T47D (cell line): ENCODE measurements at regions not wholly inside any gene's neighbourhood (a gene's known extent, or its start where the extent isn't known, plus 50 kb on each side); places are given as distances from the start of the nearest gene placed in this dataset.

Source experiments
- DNase-seq, 2 experiments: peaks; one replicate each; pipeline versions ENCODE4 v3.0.0 to v3.0.0-alpha.2; 2011 to 2012; ENCODE audit warnings: low read depth in 1 of 2, low spot score in 1 of 2
- JUND ChIP-seq: IDR thresholded peaks from 2 replicates; pipeline ENCODE4 v1.6.1; 2012; ENCODE audit warnings: low read depth
- in situ Hi-C: cut with HindIII; loops from 2 replicates; pipeline ENCODE4 v1.10.0; 2016; ENCODE audit warnings: low sequenced_read_pairs, low pct_unique_long_range_greater_than_20kb

GRCh38 chr3:102673271-102674115 is 238.7 kb downstream of the ZPLD1 start:
- in situ Hi-C loops, result no loop called here
- TF ChIP-seq JUND, result no peak
- DNase-seq, result peak; percentile 42 to 67

DNA sequence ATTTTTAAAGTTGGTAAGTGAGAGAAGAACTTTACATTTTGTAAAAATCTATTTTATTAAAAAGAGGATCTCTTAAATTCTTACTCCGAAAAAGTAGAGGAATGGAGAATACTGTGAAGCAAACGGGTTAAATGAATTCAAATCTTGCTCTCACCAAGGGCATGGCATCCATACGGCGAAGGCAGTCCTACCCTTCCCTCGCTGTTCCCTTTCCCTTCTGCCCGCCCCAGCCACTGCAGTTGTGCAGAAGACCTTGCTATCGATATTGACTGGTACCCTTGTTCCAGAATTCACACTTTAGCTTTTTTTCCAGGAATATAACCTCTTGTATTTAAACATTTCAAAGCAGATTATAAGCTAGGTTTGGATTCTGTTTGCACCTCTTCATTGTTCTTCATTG is 239.5 kb downstream of the ZPLD1 start:
- in situ Hi-C loops, result no loop called here
- DNase-seq, result no peak
- TF ChIP-seq JUND, result no peak

DNA sequence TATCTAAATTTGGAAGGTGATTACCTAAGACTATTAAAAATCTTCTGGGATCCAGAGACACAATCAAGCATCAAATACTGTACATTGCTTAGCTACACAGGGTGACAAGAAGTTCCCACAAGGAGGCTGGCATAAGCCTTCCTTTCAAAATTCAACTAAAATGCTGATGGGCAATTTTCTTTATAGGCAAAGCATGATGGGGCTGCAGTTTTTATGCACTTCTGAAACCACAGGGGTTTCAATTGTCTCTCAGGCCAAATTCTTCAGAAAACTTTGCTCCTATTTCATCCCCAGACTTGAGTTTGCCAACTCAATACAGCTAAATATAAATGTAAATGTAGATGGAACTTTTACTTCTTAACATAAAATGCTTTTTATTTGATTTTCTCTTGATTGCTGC is 241.6 kb downstream of the ZPLD1 start:
- TF ChIP-seq JUND, result no peak
- DNase-seq, result no peak
- in situ Hi-C loops, result no loop called here

GRCh38 chr3:102682741-102683140 is 247.9 kb downstream of the ZPLD1 start:
- TF ChIP-seq JUND, result no peak
- DNase-seq, result no peak
- in situ Hi-C loops, result no loop called here

DNA sequence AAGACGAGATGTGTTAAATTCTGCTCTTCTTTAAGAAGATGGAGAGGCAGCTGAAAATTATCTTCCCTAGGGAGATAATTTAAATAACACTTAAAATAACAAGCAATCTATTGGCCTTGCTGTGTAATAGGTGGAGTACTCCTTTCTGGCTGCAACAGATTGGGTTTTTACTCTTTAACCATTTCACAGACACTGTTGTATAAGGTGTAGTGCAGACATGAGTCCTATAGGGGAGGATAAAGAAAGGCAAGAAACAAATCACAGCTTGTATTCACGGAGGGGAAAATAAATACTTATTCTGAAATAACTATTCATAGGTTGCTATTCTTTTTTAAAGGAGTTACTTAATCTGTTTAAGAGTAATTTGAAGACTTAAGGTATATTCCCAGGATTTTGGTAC is 252.0 kb downstream of the ZPLD1 start:
- in situ Hi-C loops, result no loop called here
- no peak for DNase-seq
- TF ChIP-seq JUND, result no peak

DNA sequence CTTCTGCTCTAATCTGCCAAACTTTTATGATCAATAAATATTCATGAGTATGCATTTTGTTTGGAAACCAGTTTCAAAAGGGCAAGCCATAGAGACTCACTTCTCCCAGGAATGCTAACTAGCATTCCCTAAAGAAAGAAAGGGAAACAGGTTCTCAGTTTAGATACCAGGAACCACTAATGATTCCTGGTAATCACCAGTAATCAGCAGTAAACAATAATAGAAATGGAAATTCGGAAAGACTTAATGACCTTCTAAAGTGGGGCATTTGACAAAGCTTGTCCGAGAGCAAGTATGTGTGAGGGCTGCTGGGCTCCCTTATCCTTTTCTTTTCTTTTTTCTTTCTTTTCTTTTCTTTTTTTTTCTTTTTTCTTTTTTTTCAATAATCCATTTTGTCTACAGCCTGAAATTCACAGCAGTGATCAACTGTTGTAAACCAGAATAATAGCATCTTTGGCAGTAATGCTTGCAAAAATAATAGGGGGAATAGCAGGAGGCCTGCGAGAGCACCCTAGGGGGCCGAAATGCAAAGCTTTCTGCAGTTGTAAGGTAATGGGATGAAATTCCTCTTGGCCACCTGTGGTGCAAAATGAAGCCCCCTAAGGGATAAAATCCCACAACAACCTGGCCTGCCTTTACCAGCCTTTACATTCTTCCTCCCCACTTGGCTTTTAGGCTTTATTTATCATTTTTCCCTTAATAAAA is 253.2 kb downstream of the ZPLD1 start:
- DNase-seq, result no peak
- TF ChIP-seq JUND, result no peak
- in situ Hi-C loops, result no loop called here

- no peak for DNase-seq
- TF ChIP-seq JUND, result no peak
- in situ Hi-C loops, result no loop called here
These were observed 253.7 kb downstream of the ZPLD1 start for GRCh38 chr3:102688556-102688930.

- no peak for DNase-seq
- no peak for TF ChIP-seq JUND
- in situ Hi-C loops, result no loop called here
These were observed 256.7 kb downstream of the ZPLD1 start for GRCh38 chr3:102691507-102691906.

DNA sequence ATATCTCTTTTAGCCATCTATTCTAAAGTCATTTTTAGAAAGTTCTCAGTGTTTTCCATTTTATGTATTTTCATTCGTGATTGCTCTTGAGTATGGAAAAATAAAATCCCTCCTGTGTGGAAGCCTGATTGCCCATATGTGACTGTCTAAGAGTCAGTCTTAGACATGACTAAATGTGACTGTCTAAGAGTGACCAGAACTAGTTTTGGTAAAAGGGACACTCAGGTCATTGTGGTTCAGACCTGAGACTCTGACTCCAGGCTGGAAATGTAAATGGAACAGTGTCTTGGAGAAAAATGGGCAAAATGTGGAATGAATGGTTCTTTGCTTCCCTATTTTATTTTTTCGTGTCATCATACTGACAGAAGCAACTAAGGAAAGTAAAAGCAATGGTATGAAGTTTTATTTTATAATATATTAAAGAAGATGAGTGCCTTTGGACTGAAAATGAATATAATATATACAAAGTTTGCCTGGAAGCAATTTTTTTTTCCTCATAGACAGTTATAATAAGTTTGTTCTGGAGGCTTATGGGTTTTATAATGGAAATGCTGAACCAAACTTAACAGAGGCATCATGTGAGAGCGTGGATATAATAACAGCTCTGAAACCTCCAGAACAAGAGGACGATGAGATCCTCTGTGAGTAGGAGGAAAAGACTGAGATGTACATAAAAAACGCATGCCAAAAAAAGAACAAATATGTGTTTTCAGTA is 264.4 kb downstream of the ZPLD1 start:
- DNase-seq, result no peak
- in situ Hi-C loops, result no loop called here
- no peak for TF ChIP-seq JUND

- TF ChIP-seq JUND, result no peak
- in situ Hi-C loops, result no loop called here
- no peak for DNase-seq
These were observed 265.0 kb downstream of the ZPLD1 start for GRCh38 chr3:102699819-102700140.

DNA sequence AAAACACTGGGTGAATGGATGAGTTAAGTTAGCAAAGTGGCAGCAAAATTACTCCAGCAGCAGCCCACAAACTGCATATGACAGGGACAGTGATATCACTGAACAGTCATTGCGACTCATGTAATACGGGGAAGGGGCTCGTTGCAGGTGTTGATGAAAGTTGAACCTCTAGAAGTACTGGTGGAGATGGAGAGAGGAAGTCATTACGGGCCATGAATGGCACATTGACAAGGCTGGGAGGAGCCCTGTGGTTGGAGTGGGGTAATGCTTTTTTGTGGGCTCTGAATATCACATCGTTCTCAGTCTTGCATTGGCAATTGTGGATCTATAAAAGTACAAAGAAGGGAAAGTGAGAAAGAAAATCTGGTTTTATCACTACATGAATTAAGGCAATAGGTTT is 278.1 kb downstream of the ZPLD1 start:
- no peak for TF ChIP-seq JUND
- in situ Hi-C loops, result no loop called here
- DNase-seq, result no peak

DNA sequence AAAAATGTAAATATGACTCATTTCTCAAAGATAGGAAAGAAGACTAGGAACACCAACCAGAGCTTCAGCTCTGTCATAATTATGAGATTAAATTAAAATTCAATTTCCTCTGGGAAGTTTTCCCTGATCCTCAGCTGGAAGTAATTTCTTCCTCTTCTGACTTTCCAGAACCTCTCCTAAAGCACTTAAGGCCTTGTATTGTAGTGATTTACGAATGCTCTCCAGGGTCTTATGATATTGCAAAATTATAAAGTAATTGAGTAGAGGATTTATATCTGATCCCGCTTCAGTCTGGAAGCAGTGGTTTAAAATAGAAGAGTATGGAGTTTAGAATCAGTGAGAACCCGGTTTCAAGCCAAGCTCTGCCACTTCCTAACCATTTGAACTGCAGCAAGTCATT is 279.8 kb downstream of the ZPLD1 start:
- in situ Hi-C loops, result no loop called here
- DNase-seq, result no peak

DNA sequence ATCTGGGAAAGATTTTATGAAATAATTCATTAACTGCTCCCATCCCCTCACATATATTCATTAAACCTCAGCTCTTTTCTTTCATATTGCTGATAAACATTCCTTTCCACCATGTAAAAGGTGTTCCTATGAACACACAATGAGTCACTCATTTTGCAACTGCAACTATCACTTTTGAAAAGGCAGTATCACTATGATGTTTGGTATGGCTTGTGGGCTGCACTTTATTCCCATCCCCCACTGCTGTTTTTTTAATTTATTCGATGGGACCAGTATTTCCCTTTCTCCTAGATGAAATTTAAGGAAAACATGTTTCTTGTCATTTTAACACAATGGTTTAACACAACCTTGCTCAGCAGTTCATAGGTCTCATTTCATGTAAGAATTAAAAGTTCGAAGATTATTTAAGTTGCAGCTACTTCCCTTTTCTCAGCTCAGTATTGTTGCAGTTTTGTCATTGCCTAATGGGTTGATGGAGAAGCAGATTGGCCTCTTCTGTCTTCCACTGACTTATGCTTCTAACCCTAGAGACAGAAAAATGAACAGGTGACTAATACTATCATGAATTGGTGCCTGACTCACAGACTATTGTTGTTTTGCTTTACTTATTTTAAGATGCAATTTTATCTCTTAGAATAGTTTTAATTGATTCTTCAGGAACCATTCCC is 280.3 kb downstream of the ZPLD1 start:
- TF ChIP-seq JUND, result no peak
- DNase-seq, result no peak
- in situ Hi-C loops, result no loop called here

More for the DNA sequence above, 279.8 kb downstream of the ZPLD1 start:
- TF ChIP-seq JUND, result no peak
